ENCODE measurements at regions not wholly inside any gene's neighbourhood (a gene's known extent, or its start where the extent isn't known, plus 50 kb on each side); places are given as distances from the start of the nearest gene placed in this dataset.

DNA sequence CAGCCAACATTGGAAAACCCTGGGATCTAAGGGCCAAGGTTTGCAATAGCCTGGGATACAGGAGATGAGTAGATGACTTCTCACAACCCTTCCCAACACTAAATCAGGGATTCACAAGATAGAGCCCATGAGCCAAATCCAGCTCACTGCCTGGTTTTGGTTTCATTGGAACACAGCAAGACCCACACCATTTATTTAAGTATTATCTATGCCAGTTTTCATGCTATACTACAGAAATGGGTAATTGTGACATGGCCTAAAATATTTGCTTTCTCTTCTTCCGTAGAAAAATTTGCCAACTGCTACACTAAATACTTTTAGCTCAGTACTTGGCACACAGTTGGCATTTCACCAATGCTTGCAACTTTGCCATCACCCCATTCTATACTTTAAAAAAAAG lies 132.0 kb upstream of the LMCD1 start:
- DNase-seq: no peak

GRCh38 chr3:8371085-8371551 lies 130.5 kb upstream of the LMCD1 start:
- no peak for DNase-seq

DNA sequence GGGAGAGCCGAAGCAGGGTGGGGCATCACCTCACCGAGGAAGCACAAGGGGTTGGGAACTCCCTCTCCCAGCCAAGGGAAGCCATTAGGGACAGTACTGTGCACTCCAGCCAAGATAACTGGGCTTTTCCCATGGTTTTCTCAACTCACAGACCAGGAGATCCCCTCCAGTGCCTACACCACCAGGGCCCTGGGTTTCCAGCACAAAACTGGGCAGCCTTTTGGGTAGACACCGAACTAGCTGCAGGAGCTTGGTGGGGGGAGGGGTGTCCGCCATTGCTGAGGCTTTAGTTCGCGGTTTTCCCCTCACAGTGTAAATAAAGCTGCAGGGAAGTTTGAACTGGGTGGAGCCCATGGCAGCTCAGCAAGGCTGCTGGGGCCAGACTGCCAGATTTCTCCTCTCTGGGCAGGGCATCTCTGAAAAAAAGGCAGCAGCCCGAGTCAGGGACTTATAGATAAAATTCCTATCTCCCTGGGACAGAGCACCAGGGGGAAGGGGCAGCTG lies 129.6 kb upstream of the LMCD1 start:
- no peak for DNase-seq

GRCh38 chr3:8380904-8381704 lies 120.5 kb upstream of the LMCD1 start:
- DNase-seq: no peak

- DNase-seq: no peak
Measured at GRCh38 chr3:8385848-8386620, 115.6 kb upstream of the LMCD1 start.

DNA sequence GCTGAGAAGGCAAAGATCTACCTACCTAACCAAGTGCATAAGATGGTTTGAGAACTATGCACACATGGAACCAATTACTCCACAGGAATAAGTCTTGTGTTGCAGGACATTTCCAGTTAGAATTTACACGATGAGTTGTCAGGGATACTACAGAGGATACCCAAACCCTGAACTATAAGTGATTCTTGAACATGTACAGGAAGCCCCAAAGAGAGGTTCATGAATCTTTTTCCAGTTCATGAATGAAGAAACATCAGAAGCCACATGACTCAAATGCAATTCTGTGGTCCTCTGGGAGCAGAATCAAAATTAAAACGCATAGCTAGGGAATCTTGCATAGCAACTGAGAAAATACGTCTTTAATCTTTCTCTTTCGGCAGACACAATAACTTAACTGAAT lies 114.1 kb upstream of the LMCD1 start:
- no peak for DNase-seq

DNA sequence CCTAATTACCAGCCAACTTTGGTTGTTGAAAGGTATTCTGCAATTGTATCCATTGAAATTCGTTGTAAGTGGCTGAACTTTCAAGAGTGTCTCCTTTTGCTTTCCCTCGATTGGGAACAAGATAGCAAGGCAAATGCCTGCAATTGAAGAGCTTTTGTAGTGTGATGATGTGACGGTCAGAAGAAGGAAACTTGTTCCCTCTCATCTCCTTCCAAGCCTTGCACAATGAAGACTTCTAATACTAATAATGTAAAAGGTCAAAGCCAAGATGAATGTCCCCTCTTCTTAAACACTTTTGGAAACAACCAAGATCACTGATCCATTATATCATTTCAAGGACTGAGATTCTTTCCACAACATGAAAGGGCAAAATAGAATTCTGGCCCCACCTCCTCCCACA lies 101.9 kb upstream of the LMCD1 start:
- no peak for DNase-seq

DNA sequence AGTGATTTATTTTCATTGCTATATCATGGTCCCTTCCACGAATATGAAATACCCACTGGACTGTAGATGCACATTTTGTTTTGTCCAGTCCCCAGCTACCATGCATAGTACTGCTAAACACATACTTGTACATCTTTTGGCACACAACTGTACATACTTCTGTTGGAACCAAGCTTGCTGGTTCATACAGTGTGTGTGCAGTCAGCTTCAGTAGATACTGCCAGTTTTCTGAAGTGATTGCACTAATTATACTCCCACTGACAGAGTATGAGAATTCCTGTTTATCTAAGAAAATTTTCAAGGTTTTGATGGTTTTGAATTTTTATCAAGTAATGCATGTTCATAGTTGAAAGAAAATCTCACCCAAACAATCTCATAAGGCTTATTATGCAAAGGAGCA lies 100.7 kb upstream of the LMCD1 start:
- DNase-seq: no peak

DNA sequence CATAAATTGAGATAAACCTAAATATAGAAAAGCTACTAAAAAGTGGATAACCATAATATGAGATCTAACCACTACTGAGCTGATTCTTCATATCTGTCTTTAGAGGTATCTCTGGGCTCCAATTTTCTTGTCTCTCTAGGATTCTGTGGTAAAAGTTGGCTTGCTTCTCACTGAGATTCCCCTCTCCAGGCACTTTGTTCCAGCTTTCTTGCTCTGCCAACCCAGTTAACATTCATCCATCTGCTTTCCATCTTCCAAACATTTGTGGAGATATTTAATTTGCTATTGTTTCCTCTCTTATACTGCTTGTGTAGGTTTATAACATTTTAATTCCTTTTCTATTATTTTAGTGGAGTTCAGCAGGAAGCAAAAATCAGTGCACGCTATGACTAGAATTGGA lies 97.6 kb upstream of the LMCD1 start:
- no peak for DNase-seq

DNA sequence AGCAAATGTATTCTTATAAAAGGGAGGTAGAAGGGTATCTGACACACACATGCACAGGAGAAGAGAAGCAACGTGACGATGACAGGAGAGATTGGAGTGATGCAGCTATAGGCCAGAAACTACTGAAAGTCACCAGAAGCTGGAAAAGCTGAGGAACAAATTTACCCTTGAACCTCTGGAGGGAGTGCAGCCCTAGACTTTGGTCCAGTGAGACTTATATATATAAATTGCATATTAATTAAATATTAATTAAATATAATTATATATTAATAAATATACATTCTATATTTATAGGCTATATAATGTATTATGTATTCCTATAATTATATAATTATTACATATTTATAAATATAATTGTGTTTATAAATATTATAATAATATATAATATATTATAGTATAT lies 96.5 kb upstream of the LMCD1 start:
- DNase-seq: no peak

DNA sequence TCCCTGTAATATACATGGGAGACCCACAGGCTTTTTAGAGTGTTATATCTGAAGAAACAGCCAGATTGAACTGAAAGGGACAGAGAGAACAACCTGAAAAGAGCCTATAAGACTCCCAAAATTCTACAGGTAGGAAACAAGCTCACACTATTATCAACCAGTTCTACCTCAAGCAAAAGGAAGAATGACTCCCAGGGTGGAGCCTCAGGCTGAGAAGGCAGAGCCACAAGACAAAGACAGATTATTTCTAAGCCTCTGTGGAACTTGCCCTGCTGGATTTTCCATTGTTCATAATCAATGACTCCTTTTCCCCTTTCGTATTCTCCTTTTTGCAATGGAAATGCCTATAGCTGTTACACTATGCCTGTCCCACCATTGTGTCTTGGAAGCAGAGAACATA lies 95.1 kb upstream of the LMCD1 start:
- no peak for DNase-seq

DNA sequence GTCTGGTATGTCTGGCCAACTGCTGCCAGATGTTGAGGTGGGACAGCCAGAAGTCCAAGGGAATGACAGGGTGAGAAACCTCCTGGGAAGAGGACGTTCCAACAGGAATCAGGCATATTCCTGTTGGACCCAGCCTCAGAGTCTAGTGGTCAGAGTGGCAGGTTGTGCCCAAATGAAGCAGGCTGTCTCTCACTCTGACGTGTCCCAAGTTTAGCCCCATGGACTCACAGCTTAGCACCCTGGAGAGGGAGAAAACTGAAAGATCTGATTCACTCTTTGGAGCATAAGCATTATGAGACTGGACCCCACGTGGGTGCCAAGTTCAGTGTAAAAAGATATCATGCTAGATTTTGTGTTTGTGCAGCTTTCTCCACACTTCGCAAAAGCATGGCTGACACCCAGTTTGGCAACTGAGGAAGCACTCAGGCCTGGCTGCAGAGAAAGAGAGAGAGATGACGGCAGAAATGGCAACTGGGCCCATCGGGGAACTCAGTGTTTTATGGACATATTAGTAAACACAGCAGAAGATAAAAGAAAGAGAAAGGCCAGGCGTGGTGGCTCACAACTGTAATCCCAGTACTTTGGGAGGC lies 88.2 kb upstream of the LMCD1 start:
- no peak for DNase-seq

DNA sequence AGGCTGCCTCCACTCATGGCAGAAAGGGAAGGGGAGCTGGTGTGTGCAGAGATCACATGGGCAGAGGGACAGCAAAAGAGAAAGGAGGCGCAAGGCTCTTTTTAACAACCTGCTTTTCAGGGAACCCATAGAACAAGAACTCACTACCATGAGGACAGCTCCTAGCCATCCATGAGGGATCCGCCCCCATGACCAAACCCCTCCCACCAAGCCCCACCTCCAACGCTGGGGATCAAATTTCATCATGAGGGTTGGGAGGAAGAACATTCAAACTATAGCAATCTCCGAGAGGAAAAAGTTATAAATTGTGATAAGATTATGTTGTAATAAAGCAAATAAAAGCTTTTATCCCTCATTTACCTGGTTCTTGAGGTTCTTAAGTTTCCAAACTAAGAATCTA lies 84.7 kb upstream of the LMCD1 start:
- DNase-seq: no peak

DNA sequence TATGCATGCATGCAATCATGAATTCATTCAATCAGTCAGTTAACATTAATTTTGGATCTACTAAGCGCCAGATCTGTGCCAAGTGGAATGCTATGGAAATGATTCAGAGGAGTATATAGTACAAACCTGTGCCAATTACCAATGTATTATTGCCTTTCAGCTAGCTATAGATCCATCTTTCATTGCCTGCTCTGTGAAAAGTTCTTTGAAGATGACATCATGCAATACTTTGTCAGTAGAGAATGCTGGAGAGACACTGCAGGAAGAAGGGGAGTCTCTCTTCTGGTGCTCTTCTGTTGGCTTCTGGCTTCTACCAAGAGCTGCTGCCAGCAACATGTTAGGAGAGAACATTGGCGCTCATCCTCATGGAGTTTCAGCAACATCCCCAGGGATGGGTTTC lies 81.0 kb upstream of the LMCD1 start:
- no peak for DNase-seq

DNA sequence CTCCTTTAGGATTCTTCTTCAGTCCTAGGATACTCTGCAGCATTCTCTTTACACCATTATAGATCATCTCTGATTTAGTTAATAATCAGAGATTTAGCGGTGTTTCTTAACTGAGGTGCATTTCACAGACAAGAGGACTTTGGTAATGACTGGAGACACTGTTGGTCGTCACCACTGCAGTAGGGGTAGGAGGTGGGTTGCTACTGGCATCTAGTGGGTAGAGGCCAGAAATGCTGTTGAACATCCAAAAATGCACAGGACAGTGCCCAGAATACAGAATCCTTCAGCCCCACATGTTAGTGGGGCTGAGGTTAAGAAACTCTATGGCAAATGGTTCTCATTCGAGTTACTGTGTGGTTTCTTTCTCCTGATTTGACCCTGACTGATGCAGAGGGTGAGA lies 80.4 kb upstream of the LMCD1 start:
- DNase-seq: no peak

DNA sequence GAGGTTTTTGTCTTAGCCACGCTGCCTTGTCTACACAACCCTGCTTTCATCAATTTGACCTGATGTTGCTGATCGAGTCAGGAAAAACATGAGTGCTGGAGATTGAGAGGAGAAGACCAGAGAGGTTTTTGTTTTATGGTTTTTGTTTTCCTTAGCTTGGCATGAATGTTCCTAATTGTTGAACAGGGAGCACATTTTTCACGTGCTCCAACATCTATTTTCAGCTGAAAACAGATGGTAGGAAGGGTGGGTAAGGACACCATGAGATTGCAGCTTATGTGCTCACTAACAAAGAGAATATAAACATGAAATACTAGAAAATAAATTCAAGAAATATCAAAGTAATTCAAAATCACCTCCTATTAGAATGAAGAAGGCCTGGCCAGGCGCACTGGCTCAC lies 79.9 kb upstream of the LMCD1 start:
- no peak for DNase-seq

- DNase-seq: no peak
Measured at GRCh38 chr3:8423307-8423706, 78.3 kb upstream of the LMCD1 start.

GRCh38 chr3:8424281-8424680 lies 77.3 kb upstream of the LMCD1 start:
- DNase-seq: no peak

- DNase-seq: no peak
Measured at GRCh38 chr3:8436661-8437287, 64.8 kb upstream of the LMCD1 start.

DNA sequence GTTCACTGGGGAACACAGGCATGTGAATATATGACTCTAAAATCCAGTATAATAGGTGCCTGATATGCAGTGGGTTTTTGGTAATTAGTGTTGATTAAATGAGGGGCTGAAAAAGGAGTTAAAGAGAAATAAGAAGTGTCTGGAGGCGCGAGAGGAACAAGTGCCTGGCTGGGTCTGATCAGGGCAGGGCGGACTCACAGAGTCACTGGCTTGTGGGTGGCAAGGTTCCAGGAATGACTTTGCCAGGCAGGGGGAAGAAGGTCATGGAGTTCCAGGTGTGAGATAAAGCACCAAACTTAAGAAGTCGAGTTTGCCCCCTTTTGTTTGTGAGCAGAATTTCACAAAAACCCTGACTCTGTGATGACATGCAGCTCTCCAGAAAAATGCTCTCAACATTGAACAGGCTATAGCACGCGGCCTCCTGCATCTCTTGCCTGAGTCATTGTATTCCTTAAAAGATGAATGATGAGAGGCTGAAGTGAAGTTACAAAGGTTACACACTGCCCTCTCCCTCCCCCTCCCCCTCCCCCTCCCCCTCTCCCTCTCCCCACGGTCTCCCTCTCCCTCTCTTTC lies 63.0 kb upstream of the LMCD1 start:
- DNase-seq: no peak

DNA sequence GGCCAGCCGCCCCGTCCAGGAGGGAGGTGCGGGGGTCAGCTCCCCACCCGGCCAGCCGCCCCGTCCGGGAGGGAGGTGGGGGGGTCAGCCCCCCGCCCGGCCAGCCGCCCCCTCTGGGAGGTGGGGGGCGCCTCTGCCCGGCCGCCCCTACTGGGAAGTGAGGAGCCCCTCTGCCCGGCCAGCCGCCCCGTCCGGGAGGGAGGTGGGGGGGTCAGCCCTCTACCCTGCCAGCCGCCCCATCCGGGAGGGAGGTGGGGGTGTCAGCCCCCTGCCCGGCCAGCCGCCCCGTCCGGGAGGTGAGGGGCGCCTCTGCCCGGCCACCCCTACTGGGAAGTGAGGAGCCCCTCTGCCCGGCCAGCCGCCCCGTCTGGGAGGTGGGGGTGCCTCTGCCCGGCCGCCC lies 61.5 kb upstream of the LMCD1 start:
- peak; percentile 8 for DNase-seq

- no peak for DNase-seq
Measured at GRCh38 chr3:8441969-8442559, 59.6 kb upstream of the LMCD1 start.

Data from activated gamma-delta T cell (primary cell).